H1 (cell line): ENCODE measurements at regions not wholly inside any gene's neighbourhood (a gene's known extent, or its start where the extent isn't known, plus 50 kb on each side); places are given as distances from the start of the nearest gene placed in this dataset.

Experiments
- TF ChIP-seq, protein P1 (sequence below): fragments of 300-600 bp; sonication (generic); IDR thresholded peaks from 2 replicates; pipeline ENCODE4 v1.7.1; 2012; ENCODE audit warnings: low read length, moderate library complexity, mild to moderate bottlenecking, inconsistent platforms; ENCODE audit not compliant: insufficient replicate concordance

GRCh38 chr10:2611603-2612002 lies 455.7 kb upstream of the PFKP start (continued):
- TF ChIP-seq, protein P1, sequence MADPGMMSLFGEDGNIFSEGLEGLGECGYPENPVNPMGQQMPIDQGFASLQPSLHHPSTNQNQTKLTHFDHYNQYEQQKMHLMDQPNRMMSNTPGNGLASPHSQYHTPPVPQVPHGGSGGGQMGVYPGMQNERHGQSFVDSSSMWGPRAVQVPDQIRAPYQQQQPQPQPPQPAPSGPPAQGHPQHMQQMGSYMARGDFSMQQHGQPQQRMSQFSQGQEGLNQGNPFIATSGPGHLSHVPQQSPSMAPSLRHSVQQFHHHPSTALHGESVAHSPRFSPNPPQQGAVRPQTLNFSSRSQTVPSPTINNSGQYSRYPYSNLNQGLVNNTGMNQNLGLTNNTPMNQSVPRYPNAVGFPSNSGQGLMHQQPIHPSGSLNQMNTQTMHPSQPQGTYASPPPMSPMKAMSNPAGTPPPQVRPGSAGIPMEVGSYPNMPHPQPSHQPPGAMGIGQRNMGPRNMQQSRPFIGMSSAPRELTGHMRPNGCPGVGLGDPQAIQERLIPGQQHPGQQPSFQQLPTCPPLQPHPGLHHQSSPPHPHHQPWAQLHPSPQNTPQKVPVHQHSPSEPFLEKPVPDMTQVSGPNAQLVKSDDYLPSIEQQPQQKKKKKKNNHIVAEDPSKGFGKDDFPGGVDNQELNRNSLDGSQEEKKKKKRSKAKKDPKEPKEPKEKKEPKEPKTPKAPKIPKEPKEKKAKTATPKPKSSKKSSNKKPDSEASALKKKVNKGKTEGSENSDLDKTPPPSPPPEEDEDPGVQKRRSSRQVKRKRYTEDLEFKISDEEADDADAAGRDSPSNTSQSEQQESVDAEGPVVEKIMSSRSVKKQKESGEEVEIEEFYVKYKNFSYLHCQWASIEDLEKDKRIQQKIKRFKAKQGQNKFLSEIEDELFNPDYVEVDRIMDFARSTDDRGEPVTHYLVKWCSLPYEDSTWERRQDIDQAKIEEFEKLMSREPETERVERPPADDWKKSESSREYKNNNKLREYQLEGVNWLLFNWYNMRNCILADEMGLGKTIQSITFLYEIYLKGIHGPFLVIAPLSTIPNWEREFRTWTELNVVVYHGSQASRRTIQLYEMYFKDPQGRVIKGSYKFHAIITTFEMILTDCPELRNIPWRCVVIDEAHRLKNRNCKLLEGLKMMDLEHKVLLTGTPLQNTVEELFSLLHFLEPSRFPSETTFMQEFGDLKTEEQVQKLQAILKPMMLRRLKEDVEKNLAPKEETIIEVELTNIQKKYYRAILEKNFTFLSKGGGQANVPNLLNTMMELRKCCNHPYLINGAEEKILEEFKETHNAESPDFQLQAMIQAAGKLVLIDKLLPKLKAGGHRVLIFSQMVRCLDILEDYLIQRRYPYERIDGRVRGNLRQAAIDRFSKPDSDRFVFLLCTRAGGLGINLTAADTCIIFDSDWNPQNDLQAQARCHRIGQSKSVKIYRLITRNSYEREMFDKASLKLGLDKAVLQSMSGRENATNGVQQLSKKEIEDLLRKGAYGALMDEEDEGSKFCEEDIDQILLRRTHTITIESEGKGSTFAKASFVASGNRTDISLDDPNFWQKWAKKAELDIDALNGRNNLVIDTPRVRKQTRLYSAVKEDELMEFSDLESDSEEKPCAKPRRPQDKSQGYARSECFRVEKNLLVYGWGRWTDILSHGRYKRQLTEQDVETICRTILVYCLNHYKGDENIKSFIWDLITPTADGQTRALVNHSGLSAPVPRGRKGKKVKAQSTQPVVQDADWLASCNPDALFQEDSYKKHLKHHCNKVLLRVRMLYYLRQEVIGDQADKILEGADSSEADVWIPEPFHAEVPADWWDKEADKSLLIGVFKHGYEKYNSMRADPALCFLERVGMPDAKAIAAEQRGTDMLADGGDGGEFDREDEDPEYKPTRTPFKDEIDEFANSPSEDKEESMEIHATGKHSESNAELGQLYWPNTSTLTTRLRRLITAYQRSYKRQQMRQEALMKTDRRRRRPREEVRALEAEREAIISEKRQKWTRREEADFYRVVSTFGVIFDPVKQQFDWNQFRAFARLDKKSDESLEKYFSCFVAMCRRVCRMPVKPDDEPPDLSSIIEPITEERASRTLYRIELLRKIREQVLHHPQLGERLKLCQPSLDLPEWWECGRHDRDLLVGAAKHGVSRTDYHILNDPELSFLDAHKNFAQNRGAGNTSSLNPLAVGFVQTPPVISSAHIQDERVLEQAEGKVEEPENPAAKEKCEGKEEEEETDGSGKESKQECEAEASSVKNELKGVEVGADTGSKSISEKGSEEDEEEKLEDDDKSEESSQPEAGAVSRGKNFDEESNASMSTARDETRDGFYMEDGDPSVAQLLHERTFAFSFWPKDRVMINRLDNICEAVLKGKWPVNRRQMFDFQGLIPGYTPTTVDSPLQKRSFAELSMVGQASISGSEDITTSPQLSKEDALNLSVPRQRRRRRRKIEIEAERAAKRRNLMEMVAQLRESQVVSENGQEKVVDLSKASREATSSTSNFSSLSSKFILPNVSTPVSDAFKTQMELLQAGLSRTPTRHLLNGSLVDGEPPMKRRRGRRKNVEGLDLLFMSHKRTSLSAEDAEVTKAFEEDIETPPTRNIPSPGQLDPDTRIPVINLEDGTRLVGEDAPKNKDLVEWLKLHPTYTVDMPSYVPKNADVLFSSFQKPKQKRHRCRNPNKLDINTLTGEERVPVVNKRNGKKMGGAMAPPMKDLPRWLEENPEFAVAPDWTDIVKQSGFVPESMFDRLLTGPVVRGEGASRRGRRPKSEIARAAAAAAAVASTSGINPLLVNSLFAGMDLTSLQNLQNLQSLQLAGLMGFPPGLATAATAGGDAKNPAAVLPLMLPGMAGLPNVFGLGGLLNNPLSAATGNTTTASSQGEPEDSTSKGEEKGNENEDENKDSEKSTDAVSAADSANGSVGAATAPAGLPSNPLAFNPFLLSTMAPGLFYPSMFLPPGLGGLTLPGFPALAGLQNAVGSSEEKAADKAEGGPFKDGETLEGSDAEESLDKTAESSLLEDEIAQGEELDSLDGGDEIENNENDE: no peak
